Suppressor macrophage treated with lipopolysaccharide for 4 hours (primary cell): ENCODE measurements at regions not wholly inside any gene's neighbourhood (a gene's known extent, or its start where the extent isn't known, plus 50 kb on each side); places are given as distances from the start of the nearest gene placed in this dataset.
"Not testable (repeated sequence)": the region's sequence is repeated elsewhere in the genome, so short reads cannot be mapped to it uniquely, and the experiment has no call there.

Source experiments
- DNase-seq: peaks from one replicate; pipeline ENCODE4 v3.0.0-alpha.2; 2020

GRCh38 chr1:188672153-188672552 is 1805.5 kb downstream of the BRINP3 start:
- no peak for DNase-seq

DNA sequence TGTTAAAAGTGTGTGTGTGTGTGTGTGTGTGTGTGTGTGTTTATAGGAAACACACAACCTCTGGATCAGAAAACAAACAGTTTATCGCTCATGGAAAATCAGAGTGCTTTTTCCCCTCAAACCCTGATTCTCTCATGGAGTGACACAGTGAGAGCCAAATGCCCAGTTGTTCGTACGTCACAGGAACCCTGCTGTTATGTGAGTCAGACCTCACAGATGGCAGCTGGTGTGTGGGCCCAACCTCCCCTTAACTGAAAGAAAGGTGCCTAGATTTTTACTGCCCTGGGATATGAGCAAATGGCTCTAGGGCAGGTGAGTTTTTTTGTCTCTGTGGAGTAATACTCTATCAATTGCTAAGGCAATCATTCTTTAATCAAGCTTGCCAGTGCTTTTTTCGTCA is 1788.1 kb downstream of the BRINP3 start:
- DNase-seq: no peak

- DNase-seq: no peak
These were observed 1777.5 kb downstream of the BRINP3 start for GRCh38 chr1:188700116-188700515.

- no peak for DNase-seq
These were observed 1770.9 kb downstream of the BRINP3 start for GRCh38 chr1:188706742-188707141.

GRCh38 chr1:188708795-188709535 is 1768.7 kb downstream of the BRINP3 start:
- DNase-seq: no peak

DNA sequence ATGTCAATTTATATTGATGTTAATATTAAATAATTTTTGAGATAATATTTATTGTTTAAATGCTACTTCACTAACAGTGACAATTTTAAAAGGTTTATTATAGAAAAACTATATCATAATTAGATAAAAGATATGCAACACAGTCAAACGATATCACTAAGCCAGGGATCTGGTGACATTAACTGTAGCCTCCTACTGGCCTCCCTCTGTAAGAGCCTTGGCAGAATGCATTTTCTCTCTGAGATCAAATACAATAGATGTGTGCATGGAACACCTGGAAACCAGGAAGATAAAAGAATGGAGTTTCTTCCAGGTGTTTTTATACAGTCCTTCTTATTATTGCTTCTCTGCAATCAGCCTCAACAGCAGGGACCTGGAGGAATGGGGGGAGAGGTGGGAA is 1762.1 kb downstream of the BRINP3 start:
- DNase-seq: no peak

GRCh38 chr1:188719735-188720134 is 1757.9 kb downstream of the BRINP3 start:
- DNase-seq: no peak

GRCh38 chr1:188723332-188724020 is 1754.2 kb downstream of the BRINP3 start:
- no peak for DNase-seq

GRCh38 chr1:188729039-188729438 is 1748.6 kb downstream of the BRINP3 start:
- DNase-seq: no peak

DNA sequence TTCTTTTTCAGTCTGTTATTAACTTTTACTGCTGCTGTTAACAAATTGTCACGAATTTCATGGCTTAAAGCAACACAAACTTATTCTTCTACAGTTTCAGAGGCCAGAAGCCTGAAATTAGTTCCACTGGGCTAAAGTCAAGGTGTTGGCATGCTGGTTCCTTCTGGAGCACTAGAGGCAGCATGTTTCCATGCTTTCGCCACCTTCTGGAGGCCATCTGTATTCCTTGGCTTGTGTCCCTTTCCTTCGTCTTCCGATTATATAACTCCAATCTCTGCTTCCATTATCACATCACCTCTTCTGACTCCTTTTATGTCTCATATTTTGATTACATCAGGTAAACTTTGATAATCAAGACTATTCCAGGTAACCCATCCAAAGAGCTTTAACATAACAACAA is 1742.1 kb downstream of the BRINP3 start:
- DNase-seq: no peak

DNA sequence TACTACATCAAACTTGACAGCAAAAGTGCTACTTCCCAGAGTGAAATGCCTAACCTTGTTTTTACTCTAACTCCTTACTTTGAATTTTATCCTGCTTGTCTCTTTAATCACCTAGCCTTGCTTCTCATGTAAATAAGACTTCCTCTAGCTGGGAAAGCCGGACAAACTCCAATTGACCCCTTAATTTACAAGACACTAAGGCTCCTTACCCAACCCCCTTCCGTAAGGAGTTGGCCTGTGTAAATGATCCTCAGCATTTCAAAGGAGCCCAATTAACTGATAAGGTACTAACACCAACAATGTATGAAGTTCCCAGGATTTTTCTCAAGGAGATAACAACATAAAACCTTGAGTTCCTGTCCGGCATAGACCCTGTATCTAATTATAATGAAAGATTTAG is 1728.4 kb downstream of the BRINP3 start:
- DNase-seq: not testable (repeated sequence)

DNA sequence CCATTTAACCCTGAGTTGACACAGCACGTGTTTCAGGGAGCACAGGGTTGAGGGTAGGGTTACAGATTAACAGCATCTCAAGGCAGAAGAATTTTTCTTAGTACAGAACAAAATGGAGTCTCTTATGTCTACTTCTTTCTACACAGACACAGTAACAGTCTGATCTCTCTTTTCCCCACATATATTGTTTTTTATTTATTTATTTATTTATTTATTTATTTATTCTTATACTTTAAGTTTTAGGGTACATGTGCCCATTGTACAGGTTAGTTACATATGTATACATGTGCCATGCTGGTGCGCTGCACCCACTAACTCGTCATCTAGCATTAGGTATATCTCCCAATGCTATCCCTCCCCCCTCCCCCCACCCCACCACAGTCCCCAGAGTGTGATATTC is 1725.6 kb downstream of the BRINP3 start:
- DNase-seq: not testable (repeated sequence)

GRCh38 chr1:188757747-188758146 is 1719.9 kb downstream of the BRINP3 start:
- not testable (repeated sequence) for DNase-seq

DNA sequence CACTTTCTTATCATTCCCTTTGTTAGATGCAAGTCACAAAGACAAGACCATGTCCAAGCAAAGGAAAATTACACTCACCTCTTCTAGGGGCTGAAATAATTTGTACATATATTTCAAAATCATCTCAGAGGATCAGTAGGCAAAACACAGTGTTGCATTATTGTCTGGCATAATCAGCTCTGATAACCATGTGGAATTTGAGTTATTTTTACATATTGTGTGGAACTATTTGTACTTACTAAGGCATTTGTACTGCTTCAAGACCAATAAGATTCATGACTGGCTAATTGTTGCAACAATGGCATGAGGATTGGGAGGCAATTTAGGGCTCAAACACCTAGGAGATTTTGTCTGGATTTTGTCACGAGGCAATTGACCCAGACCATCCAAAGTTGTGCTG is 1716.4 kb downstream of the BRINP3 start:
- DNase-seq: no peak

DNA sequence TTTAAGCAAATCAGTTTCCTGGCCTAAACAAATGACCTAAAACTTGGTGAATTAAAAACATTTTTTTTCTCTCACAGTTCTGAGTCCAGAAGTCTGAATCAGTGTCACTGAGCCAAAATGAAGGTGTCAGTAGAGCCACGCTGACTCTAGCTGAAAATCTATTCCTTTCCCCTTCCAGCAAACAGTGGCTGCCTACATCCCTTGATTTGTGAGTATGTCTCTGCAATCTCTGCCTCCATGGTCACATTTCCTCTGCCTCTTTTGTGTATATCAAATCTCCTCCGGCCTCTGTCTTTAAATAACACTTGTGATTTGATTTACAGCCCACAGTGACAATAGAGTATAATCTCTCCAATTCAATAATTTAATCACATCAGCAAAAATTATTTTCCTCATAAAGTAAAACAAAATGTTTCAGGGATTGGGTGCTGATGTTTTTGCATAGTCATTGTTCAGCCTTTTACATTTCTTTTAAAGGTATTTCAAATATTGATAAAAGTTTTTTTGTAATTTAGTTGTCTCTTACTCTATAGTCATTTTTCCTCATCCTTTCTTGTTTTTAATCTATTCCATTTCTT is 1715.4 kb downstream of the BRINP3 start:
- DNase-seq: no peak

DNA sequence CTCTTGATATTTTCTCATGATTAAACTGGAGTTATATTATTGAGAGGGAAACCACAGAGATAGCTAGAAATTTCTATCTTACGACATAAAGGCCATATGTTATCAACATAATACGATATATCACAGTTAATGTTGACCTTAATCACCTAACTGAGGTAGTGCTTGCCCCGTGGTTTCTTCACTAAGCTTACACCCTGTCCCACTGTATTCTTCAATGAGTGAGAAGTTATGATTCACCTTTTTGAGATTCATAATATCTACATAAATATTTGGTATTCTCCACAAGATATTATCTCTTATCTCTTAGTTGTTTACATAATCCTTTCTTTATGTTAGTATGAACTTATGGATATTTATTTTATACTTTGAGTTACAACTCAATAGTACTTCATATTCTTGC is 1714.1 kb downstream of the BRINP3 start:
- DNase-seq: no peak

- no peak for DNase-seq
These were observed 1708.5 kb downstream of the BRINP3 start for GRCh38 chr1:188769181-188769580.

DNA sequence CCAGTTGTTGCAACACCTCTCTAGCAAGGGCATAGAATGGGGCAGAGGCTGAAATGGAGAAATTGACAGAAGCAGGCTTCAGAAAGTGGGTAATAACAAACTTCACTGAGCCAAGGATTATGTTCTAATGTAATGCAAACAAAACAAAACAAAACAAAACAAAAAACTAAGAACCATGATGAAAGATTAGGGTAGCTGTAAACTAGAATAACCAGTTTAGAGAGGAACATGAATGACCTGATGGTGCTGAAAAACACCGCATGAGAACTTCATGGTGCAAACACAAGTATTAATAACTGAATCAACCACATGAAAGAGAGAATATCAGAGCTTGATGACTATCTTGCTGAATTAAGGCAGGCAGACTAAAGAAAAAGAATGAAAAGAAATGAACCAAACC is 1707.7 kb downstream of the BRINP3 start:
- no peak for DNase-seq

- DNase-seq: no peak
These were observed 1699.1 kb downstream of the BRINP3 start for GRCh38 chr1:188778578-188778977.

DNA sequence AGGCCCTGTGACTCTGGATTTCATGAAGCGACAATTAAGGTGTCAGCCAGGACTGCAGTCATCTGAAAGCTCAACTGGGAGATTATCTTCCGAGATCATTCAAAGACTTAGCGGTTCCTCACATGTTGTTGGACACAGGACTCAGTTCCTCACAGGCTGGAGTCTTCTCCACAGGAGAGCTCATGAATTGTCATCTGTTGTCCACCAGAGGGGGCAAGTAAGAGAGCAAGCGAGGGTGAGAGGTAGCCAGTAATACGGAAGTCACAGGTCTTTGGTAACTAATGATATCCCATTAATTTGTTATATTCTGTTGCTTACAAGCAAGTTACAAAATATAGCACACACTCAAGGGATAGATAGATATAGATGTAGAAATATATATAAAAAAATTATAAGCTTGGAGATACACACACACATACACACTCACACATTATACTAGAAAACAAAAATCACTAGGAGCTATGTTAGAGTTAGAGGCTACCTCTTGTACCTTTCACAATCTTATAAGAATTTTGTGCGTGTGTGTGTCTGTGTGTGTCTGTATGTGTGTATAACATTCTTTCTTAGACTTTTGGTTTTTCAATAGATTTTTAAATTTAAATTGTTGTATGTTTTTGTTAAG is 1695.3 kb downstream of the BRINP3 start:
- DNase-seq: peak; percentile 49

DNA sequence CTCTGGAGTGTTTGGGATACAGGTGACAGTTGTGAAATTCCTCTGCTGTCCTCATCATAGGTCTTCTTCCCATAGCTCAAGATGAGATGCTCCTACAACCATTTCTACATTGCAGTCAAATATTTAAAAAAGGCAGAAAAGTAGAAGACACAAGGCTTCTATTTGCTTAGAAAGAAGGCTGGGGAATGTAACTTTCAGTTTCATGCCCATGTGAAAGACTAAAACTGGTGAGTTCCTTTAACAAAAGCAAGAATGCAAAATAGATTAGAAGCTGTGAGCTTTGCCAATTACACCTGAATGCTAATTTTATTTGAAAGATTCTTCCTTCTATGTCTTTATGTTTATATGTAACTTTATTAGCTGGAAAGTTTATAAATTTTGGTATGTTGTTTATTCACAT is 1682.7 kb downstream of the BRINP3 start:
- no peak for DNase-seq

DNA sequence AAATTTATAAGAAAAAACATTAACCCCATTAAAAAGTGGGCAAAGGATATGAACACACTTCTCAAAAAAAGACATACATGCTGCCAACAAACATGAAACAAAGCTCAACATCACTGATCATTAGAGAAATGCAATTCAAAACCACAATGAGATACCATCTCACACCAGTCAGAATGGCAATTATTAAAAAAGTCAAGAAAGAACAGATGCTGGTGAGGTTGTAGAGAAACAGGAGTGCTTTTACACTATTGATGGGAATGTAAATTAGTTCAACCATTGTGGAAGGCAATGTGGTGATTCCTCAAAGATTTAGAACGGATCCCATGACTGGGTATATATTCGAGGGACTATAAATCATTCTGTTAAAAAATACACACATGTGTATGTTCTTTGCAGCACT is 1665.5 kb downstream of the BRINP3 start:
- DNase-seq: not testable (repeated sequence)

DNA sequence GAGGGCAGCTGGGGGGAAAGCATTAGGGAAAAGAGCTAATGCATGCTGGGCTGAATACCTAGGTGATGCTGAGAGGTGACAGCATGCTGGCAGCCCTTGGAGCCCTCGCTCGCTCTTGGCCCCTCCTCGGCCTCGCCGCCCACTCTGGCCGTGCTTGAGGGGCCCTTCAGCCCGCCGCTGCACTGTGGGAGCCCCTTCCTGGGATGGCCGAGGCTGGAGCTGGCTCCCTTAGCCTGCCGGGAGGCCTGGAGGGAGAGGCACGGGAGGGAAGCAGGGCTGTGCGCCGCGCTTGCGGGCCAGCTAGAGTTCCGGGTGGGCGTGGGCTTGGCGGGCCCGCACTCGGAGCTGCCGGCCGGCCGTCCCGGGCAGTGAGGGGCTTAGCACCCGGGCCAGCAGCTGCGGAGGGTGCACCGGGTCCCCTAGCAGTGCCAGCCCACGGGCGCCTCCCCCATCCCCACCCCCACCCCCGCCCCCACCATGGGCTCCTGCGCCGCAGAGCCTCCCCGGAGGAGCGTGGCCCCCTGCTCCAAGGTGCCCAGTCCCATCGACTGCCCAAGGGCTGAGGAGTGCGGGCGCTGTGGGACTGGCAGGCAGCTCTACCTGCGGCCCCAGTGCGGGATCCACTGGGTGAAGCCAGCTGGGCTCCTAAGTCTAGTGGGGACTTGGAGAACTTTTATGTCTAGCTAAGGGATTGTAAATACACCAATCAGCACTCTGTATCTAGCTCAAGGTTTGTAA is 1664.7 kb downstream of the BRINP3 start:
- DNase-seq: not testable (repeated sequence)
